ENCODE measurements at regions not wholly inside any gene's neighbourhood (a gene's known extent, or its start where the extent isn't known, plus 50 kb on each side); places are given as distances from the start of the nearest gene placed in this dataset.

DNA sequence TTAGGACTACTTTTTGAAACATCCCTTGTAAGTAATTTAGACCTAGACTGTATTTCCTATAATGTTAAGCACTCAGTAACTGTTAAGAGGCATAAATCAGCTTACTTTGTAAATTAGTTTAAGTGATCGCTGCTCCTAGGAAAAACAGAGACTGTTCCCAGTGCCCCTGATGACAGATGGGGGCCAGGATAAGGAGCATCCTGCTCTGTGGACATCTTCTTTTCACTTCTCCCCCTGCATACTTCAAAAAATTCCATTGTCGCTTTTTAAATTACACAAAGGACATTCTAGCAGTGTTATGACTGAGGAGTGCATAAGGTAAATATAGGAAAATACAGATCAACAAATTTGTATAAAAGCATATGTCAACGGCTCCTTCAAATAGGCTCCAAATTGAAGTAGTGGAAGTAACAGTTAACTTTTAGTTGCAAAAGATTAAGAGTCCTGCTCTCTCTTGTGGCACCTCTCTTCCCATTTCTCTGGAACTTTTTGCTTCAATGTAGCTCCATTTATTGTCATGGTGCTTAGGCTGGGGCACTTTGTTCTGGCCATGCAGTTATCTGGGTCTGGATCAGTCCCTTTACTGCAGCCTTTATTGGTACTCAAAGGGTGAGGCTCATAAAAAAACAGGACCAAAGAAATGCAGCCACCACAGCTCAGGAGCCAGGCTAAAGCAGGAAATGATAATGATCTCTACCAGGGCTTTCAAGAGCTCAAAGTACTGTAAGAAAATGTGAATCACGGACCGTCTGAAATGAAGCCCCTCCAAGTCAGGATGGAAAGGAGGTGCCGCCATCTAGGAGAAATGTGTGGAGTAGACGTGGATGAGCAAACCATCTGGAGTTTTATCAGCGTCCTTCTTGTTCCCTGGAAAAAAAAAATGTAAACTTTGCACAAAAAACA, 162.1 kb upstream of the ZNF516 start:
- no peaks in the 10 kb centered on the region for H3K9me3 ChIP-seq (ENCODE audit: insufficient read depth, low read length)
- no peak for DNase-seq (ENCODE audit: low read depth, low spot score)
- peaks cover 2% of the 10 kb centered on the region for H3K4me1 ChIP-seq (ENCODE audit: insufficient read depth, insufficient read length)
- H3K9ac ChIP-seq (ENCODE audit: insufficient read length, low read depth): no peak overlapping the region
- H3K36me3 ChIP-seq (ENCODE audit: insufficient read depth, insufficient read length, low read length): no peaks in the 10 kb centered on the region
- no peak overlapping the region for H3K4me3 ChIP-seq (ENCODE audit: insufficient read length, low read depth)
- no peak for TF ChIP-seq SUZ12 (IDR thresholded peaks at IDR 0.05; ENCODE audit: extremely low read depth, insufficient read depth, insufficient read length)
- TF ChIP-seq YY1 (IDR thresholded peaks at IDR 0.05; ENCODE audit: insufficient read depth, insufficient read length): no peak
- no peak for TF ChIP-seq ZNF274 (IDR thresholded peaks at IDR 0.05; ENCODE audit: low read depth, low read length)
- no peaks in the 10 kb centered on the region for H3K27me3 ChIP-seq (ENCODE audit: insufficient read depth, insufficient read length)

- H3K36me3 ChIP-seq (ENCODE audit: insufficient read depth, insufficient read length, low read length): no peaks in the 10 kb centered on the region
- no peaks in the 10 kb centered on the region for H3K27me3 ChIP-seq (ENCODE audit: insufficient read depth, insufficient read length)
- peaks cover 2% of the 10 kb centered on the region for H3K4me1 ChIP-seq (ENCODE audit: insufficient read depth, insufficient read length)
- no peaks in the 10 kb centered on the region for H3K9me3 ChIP-seq (ENCODE audit: insufficient read depth, low read length)
- no peak overlapping the region for H3K9ac ChIP-seq (ENCODE audit: insufficient read length, low read depth)
- TF ChIP-seq SUZ12 (IDR thresholded peaks at IDR 0.05; ENCODE audit: extremely low read depth, insufficient read depth, insufficient read length) (no peak), YY1 (IDR thresholded peaks at IDR 0.05; ENCODE audit: insufficient read depth, insufficient read length) (no peak), ZNF274 (IDR thresholded peaks at IDR 0.05; ENCODE audit: low read depth, low read length) (no peak)
- no peak overlapping the region for H3K4me3 ChIP-seq (ENCODE audit: insufficient read length, low read depth)
- DNase-seq (ENCODE audit: low read depth, low spot score): no peak
Observed at GRCh38 chr18:76654577-76654976, 159.5 kb upstream of the ZNF516 start.

GRCh38 chr18:76647322-76647721, 152.3 kb upstream of the ZNF516 start:
- DNase-seq (ENCODE audit: low read depth, low spot score): no peak
- H3K36me3 ChIP-seq (ENCODE audit: insufficient read depth, insufficient read length, low read length): no peaks in the 10 kb centered on the region
- TF ChIP-seq SUZ12 (IDR thresholded peaks at IDR 0.05; ENCODE audit: extremely low read depth, insufficient read depth, insufficient read length) (no peak), YY1 (IDR thresholded peaks at IDR 0.05; ENCODE audit: insufficient read depth, insufficient read length) (no peak), ZNF274 (IDR thresholded peaks at IDR 0.05; ENCODE audit: low read depth, low read length) (no peak)

DNA sequence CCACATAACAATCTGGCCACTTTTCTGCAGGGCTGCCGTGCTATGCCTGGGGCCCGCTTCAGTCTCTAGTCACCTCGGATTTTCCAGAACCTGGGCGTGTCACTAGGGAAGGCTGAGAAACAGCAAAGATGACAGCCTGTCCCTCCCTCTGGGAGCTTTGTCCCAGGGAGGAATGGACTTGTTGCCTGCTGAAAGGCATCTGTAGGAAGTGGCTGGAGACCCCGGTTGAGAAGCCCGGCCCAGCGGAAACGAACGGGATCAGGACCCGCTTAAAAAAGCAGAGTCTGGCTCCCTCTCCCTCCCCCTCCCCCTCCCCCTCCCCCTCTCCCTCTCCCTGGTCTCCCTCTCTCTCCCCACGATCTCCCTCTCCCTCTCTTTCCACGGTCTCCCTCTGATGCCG, 149.5 kb upstream of the ZNF516 start:
- Histone ChIP-seq H3K27me3 (ENCODE audit: insufficient read depth, insufficient read length) (no peaks in the 10 kb centered on the region), H3K4me3 (ENCODE audit: insufficient read length, low read depth) (no peak overlapping the region), H3K36me3 (ENCODE audit: insufficient read depth, insufficient read length, low read length) (no peaks in the 10 kb centered on the region), H3K4me1 (ENCODE audit: insufficient read depth, insufficient read length) (no peaks in the 10 kb centered on the region), H3K9ac (ENCODE audit: insufficient read length, low read depth) (no peak overlapping the region), H3K9me3 (ENCODE audit: insufficient read depth, low read length) (no peaks in the 10 kb centered on the region; the same call in 1 of the 2 replicates)
- TF ChIP-seq ZNF274 (IDR thresholded peaks at IDR 0.05; ENCODE audit: low read depth, low read length) (no peak), YY1 (IDR thresholded peaks at IDR 0.05; ENCODE audit: insufficient read depth, insufficient read length) (no peak)
- no peak for DNase-seq (ENCODE audit: low read depth, low spot score)

More at GRCh38 chr18:76647322-76647721, 152.3 kb upstream of the ZNF516 start:
- H3K4me3 ChIP-seq (ENCODE audit: insufficient read length, low read depth): no peak overlapping the region
- no peaks in the 10 kb centered on the region; the same call in 1 of the 2 replicates for H3K9me3 ChIP-seq (ENCODE audit: insufficient read depth, low read length)
- no peaks in the 10 kb centered on the region for H3K27me3 ChIP-seq (ENCODE audit: insufficient read depth, insufficient read length)
- H3K4me1 ChIP-seq (ENCODE audit: insufficient read depth, insufficient read length): no peaks in the 10 kb centered on the region
- H3K9ac ChIP-seq (ENCODE audit: insufficient read length, low read depth): no peak overlapping the region

DNA sequence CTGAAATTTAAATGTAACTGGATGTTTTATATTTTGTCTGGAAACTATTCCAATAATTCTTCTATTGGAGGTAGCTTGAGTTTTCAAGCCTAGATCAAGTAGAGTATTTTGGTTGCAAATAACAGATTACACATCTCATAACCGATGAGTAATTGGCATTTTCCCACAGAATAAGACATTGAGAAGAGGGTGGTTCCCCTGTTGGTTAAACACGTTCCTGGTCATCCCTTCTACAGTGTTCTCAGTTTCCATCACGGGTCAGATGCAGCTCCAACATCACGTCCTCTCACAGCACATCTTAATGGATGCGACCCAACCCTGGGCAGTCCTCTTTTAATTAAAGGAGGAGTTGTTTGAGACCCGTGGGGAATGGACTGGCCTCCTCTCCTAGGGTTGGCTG, 149.0 kb upstream of the ZNF516 start:
- Histone ChIP-seq H3K27me3 (ENCODE audit: insufficient read depth, insufficient read length) (no peaks in the 10 kb centered on the region), H3K36me3 (ENCODE audit: insufficient read depth, insufficient read length, low read length) (no peaks in the 10 kb centered on the region), H3K4me3 (ENCODE audit: insufficient read length, low read depth) (no peak overlapping the region), H3K9me3 (ENCODE audit: insufficient read depth, low read length) (no peaks in the 10 kb centered on the region; the same call in 1 of the 2 replicates), H3K4me1 (ENCODE audit: insufficient read depth, insufficient read length) (no peaks in the 10 kb centered on the region), H3K9ac (ENCODE audit: insufficient read length, low read depth) (no peak overlapping the region)
- DNase-seq (ENCODE audit: low read depth, low spot score): no peak
- no peak for TF ChIP-seq ZNF274 (IDR thresholded peaks at IDR 0.05; ENCODE audit: low read depth, low read length)
- no peak for TF ChIP-seq YY1 (IDR thresholded peaks at IDR 0.05; ENCODE audit: insufficient read depth, insufficient read length)

DNA sequence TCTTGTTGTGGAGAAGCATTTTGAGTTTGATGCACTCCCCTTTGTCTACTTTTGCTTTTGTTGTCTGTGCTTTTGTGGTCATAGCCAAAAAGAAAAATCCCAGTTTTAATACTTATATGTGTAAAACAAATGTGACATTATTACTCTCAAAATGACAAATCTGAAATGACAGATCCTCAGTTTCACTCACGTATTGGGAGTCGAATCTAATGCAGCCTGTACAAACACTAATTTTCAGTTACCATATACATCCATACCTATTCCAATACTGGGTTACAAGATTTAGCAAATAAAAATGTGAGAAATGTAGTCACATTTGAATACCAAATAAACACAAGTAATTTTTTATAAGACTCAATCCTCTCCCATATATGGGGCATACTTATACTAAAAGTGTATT, 148.2 kb upstream of the ZNF516 start:
- no peak for DNase-seq (ENCODE audit: low read depth, low spot score)
- no peak for TF ChIP-seq YY1 (IDR thresholded peaks at IDR 0.05; ENCODE audit: insufficient read depth, insufficient read length)
- TF ChIP-seq ZNF274 (IDR thresholded peaks at IDR 0.05; ENCODE audit: low read depth, low read length): no peak
- TF ChIP-seq SUZ12 (IDR thresholded peaks at IDR 0.05; ENCODE audit: extremely low read depth, insufficient read depth, insufficient read length): no peak

GRCh38 chr18:76640438-76640837, 145.4 kb upstream of the ZNF516 start:
- H3K4me1 ChIP-seq (ENCODE audit: insufficient read depth, insufficient read length): no peaks in the 10 kb centered on the region
- no peak for DNase-seq (ENCODE audit: low read depth, low spot score)
- H3K36me3 ChIP-seq (ENCODE audit: insufficient read depth, insufficient read length, low read length): no peaks in the 10 kb centered on the region
- H3K9ac ChIP-seq (ENCODE audit: insufficient read length, low read depth): no peak overlapping the region
- TF ChIP-seq SUZ12 (IDR thresholded peaks at IDR 0.05; ENCODE audit: extremely low read depth, insufficient read depth, insufficient read length): no peak
- TF ChIP-seq YY1 (IDR thresholded peaks at IDR 0.05; ENCODE audit: insufficient read depth, insufficient read length): no peak
- TF ChIP-seq ZNF274 (IDR thresholded peaks at IDR 0.05; ENCODE audit: low read depth, low read length): no peak
- H3K4me3 ChIP-seq (ENCODE audit: insufficient read length, low read depth): no peak overlapping the region
- no peaks in the 10 kb centered on the region for H3K27me3 ChIP-seq (ENCODE audit: insufficient read depth, insufficient read length)
- H3K9me3 ChIP-seq (ENCODE audit: insufficient read depth, low read length): no peaks in the 10 kb centered on the region; the same call in 1 of the 2 replicates

More for the DNA sequence above, 148.2 kb upstream of the ZNF516 start:
- H3K27me3 ChIP-seq (ENCODE audit: insufficient read depth, insufficient read length): no peaks in the 10 kb centered on the region
- H3K36me3 ChIP-seq (ENCODE audit: insufficient read depth, insufficient read length, low read length): no peaks in the 10 kb centered on the region
- H3K4me1 ChIP-seq (ENCODE audit: insufficient read depth, insufficient read length): no peaks in the 10 kb centered on the region
- H3K9me3 ChIP-seq (ENCODE audit: insufficient read depth, low read length): no peaks in the 10 kb centered on the region; the same call in 1 of the 2 replicates
- H3K9ac ChIP-seq (ENCODE audit: insufficient read length, low read depth): no peak overlapping the region
- no peak overlapping the region for H3K4me3 ChIP-seq (ENCODE audit: insufficient read length, low read depth)
